ENCODE measurements at regions not wholly inside any gene's neighbourhood (a gene's known extent, or its start where the extent isn't known, plus 50 kb on each side); places are given as distances from the start of the nearest gene placed in this dataset.

GRCh38 chr7:25485026-25485425 lies 256.7 kb upstream of the NPVF start:
- no TSS peak for BruUV-seq (replicated peaks)

GRCh38 chr7:25486656-25487055 lies 258.4 kb upstream of the NPVF start:
- Histone ChIP-seq H3K27ac (ENCODE audit: insufficient read depth, low read depth, low read length) (no peak overlapping the region), H3K9me3 (replicated peaks; ENCODE audit: control insufficient read depth, insufficient read depth, low read length) (no peaks in the 10 kb centered on the region), H3K79me2 (ENCODE audit: control insufficient read depth, insufficient read depth, low read length) (no peaks in the 10 kb centered on the region), H3K27me3 (ENCODE audit: control insufficient read depth in 2 of 2, insufficient read depth in 2 of 2, low read length in 2 of 2) (no peaks in the 10 kb centered on the region), H4K20me1 (replicated peaks; ENCODE audit: control insufficient read depth, extremely low read depth, insufficient read depth, low read length) (no peaks in the 10 kb centered on the region), H2AFZ (ENCODE audit: low read depth, low read length) (no peak overlapping the region), H3K36me3 (ENCODE audit: control insufficient read depth in 2 of 2, extremely low read depth in 1 of 2, insufficient read depth in 2 of 2, low read length in 2 of 2) (no peaks in the 10 kb centered on the region), H3K9ac (replicated peaks; ENCODE audit: extremely low read depth, insufficient read depth, low read length) (no peak overlapping the region), H3K4me1 (ENCODE audit: control insufficient read depth, extremely low read depth, insufficient read depth, low read length) (no peaks in the 10 kb centered on the region), H3K9me1 (replicated peaks; ENCODE audit: control insufficient read depth, extremely low read depth, insufficient read depth, low read length) (no peaks in the 10 kb centered on the region), H3K4me2 (ENCODE audit: insufficient read depth, low read length) (no peak overlapping the region), H3K4me3 (replicated peaks in 1 of 3; ENCODE audit: insufficient read depth in 1 of 3, low read depth in 1 of 3, low read length in 3 of 3) (no peak overlapping the region)
- intact Hi-C loops (cut with micrococcal nuclease) = no loop called here
- DNase-seq (ENCODE audit: low read depth, low spot score) = no peak
- TF ChIP-seq MYC (IDR thresholded peaks at IDR 0.05; ENCODE audit: low read depth, low read length) = no peak
- dilution Hi-C loops (cut with MboI; ENCODE audit: extremely low pct_ligation_motif_present, low sequenced_read_pairs) = no loop called here
- POLR2A ChIA-PET = no interaction called here
- FAIRE-seq = no peak
- BruUV-seq (replicated peaks) = no TSS peak
- CTCF ChIA-PET = no interaction called here

More at GRCh38 chr7:25485026-25485425, 256.7 kb upstream of the NPVF start:
- Histone ChIP-seq H3K9me1 (replicated peaks; ENCODE audit: control insufficient read depth, extremely low read depth, insufficient read depth, low read length) (no peaks in the 10 kb centered on the region), H2AFZ (ENCODE audit: low read depth, low read length) (no peak overlapping the region), H3K4me1 (ENCODE audit: control insufficient read depth, extremely low read depth, insufficient read depth, low read length) (no peaks in the 10 kb centered on the region), H3K4me2 (ENCODE audit: insufficient read depth, low read length) (no peak overlapping the region), H3K27ac (ENCODE audit: insufficient read depth, low read depth, low read length) (no peak overlapping the region), H3K79me2 (ENCODE audit: control insufficient read depth, insufficient read depth, low read length) (no peaks in the 10 kb centered on the region), H3K27me3 (ENCODE audit: control insufficient read depth in 2 of 2, insufficient read depth in 2 of 2, low read length in 2 of 2) (no peaks in the 10 kb centered on the region), H3K36me3 (ENCODE audit: control insufficient read depth in 2 of 2, extremely low read depth in 1 of 2, insufficient read depth in 2 of 2, low read length in 2 of 2) (no peaks in the 10 kb centered on the region), H3K4me3 (replicated peaks in 1 of 3; ENCODE audit: insufficient read depth in 1 of 3, low read depth in 1 of 3, low read length in 3 of 3) (no peak overlapping the region), H3K9me3 (replicated peaks; ENCODE audit: control insufficient read depth, insufficient read depth, low read length) (no peaks in the 10 kb centered on the region), H3K9ac (replicated peaks; ENCODE audit: extremely low read depth, insufficient read depth, low read length) (no peak overlapping the region), H4K20me1 (replicated peaks; ENCODE audit: control insufficient read depth, extremely low read depth, insufficient read depth, low read length) (no peaks in the 10 kb centered on the region)
- FAIRE-seq (no peak), DNase-seq (ENCODE audit: low read depth, low spot score) (no peak)
- intact Hi-C loops (cut with micrococcal nuclease) (no loop called here), dilution Hi-C loops (cut with MboI; ENCODE audit: extremely low pct_ligation_motif_present, low sequenced_read_pairs) (no loop called here)
- ChIA-PET CTCF (no interaction called here), POLR2A (no interaction called here)
- TF ChIP-seq MAX (IDR thresholded peaks at IDR 0.05; ENCODE audit: insufficient read depth, insufficient read length) = no peak
